HG02981 (cell line): ENCODE measurements at regions not wholly inside any gene's neighbourhood (a gene's known extent, or its start where the extent isn't known, plus 50 kb on each side); places are given as distances from the start of the nearest gene placed in this dataset.
"Not testable (repeated sequence)": the region's sequence is repeated elsewhere in the genome, so short reads cannot be mapped to it uniquely, and the experiment has no call there.

Experiments used
- ATAC-seq: cut with Tn5 transposase; IDR thresholded peaks from one replicate; pipeline ENCODE4 v1.9.1; 2021; ENCODE audit warnings: mild to moderate bottlenecking, moderate library complexity; ENCODE audit not compliant: unreplicated experiment

DNA sequence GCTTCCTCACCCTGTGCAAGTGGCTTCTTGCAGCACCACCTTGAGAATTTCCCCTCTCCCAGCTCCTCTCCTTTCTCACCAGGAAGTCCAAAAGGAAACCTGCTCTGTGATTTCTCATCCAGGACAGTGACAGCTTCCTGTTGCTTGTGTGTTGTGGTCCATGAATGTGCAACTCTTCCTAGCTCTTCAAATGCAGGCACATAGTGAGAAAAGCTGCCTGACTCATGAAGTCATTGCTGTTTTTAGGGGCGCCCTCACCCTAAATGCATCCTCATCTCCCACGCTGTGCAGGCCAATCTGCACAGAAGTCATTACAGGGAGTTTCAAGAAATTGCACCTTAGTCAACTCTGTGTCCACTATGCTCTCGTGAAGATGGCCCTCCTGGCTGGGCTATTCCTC lies 112.9 kb upstream of the IGLL5 start:
- not testable (repeated sequence) for ATAC-seq

GRCh38 chr22:22776121-22776520 lies 111.5 kb upstream of the IGLL5 start:
- no peak for ATAC-seq

DNA sequence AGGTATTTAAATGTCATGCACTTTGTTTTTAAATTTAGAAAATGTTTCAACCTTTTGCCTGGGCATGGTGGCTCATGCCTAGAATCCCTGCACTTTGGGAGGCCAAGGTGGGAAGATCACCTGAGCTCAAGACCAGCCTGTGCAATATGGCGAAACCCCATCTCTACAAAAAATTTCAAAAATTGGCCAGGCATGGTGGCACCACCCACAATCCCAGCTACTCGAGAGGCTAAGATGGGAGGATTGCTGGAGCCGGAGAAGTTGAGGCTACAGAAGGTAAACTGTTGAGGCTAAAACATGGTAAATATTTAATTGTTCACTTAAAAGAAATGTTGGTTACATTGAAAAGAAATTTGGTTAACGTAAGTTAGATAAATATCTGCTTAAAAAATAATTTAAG lies 108.4 kb upstream of the IGLL5 start:
- ATAC-seq: no peak

GRCh38 chr22:22783575-22783974 lies 104.0 kb upstream of the IGLL5 start:
- ATAC-seq: no peak

DNA sequence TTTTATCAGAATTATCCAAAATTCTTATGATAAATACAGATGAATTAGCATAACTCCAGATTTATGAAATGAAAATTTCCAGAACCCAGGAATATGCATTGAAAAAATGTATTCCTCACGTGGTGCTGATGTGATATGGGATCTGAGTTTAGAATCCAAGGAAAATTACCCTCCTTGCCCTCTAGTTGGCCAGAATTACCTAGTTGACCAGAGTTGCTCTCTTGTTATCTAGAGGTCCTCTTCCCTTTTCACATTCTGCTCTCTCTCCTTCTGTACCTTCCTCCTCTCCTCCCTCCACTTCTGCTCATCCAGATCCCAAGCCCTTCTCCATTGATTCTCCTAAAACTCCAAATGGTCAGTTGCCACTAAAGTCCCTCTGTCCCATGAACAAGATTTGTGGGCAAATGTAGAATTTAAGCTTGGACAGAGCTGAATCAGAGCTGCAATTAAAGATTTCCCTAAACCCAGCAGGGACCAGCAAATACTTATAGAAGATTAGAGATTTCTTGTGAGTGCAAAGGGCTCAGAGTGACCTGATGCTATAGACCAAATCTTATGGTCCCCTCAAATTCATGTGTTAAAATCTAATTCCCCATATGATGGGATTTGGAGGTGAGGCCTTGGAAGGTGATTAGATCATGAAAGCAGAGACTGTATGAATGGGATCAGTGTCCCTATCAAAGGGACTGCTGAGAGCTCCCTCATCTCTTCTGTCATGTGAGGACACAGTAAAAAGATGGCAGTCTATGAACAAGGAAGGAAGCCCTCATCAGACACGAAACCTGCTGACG lies 103.2 kb upstream of the IGLL5 start:
- no peak for ATAC-seq

DNA sequence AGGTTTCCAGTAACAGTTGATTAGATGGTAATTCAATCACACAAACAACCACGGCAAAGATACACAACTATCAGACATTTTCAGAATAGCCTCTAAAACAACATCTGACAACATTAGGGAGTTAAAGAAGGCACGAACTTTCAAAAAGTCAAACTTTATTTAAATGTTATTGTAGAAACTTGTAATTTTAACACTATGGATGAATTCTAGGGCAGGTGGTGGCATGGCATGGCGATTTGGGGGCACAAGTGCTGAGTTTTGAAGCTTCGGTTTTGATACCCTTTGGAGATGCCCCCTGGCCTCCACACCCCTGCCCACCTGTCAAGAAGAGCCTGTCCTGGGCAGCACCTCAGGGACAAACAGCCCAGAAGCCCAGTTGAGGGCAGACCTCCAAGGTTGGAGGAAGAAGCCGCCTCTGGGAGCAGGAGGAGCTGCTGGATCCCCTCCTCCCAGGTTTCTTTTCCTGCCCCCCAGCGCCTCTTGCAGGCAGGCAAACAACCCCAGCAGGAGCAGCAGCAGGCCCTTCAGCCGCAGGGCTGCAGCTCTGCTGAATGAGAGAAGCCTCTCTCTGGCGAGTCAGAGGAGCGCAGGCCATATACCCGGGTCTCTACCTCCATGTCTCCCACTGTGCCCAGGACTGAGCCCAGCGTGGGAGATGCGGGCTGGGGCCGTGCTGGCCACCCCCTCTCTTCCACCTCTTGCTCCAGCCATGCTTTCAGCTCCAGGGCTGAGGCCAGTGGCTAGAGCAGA lies 102.1 kb upstream of the IGLL5 start:
- no peak for ATAC-seq

DNA sequence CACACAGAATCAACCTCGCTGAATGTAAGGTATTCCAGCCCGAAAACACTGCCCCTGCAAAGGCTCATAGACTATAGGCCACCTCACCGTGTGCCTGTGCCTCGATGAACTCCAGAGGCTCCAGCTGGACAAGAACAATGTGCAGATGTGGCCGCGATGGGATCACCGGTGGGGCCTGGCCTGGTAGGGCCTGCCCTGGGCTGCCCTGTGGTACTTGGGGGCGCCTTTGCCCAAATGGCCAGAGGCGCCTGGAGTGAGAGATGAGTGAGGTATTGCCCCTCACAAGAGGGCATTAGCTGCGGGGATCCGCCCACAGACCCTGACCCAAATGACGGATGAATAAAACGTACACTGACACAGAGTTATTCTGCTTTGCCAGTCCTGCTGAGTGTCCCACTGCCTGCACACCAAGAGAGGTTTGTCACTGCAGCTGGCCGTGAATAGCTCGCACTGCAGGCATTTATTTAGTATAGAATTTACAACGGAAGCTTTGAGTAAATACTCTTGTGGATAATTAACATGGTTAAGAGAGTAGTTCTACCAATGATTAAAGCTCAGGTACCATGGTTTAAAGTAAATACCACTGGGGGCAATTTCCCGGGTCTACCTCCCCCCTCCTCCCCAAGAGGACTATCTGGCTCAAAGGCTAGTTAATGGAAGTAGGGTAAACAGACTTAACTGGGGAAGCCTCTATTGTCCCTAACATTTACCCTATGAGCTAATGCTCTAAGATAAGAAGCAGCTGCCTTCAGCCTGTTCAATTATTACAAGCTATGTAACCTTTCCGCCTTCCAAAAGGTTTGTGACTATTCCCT lies 101.1 kb upstream of the IGLL5 start:
- no peak for ATAC-seq

DNA sequence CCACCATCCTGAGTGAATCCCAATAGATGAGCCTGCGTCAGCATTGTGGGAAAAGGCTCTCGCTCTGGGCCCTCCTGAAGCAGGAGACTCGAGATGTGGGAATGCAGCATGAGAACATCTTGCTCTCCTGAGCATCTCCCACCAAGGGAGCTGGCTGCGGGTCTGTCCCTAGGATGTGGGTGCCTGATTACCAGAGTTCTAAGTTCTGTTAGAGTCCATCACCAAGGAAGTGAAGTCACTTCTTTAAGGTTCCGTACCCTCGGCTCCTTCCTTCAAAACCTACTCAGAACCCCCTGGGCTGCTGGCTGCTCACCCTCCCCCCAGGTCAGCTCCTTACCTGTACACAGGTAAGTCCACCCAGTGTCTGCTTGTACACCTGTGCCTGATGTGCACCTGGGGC lies 100.5 kb upstream of the IGLL5 start:
- ATAC-seq: no peak

DNA sequence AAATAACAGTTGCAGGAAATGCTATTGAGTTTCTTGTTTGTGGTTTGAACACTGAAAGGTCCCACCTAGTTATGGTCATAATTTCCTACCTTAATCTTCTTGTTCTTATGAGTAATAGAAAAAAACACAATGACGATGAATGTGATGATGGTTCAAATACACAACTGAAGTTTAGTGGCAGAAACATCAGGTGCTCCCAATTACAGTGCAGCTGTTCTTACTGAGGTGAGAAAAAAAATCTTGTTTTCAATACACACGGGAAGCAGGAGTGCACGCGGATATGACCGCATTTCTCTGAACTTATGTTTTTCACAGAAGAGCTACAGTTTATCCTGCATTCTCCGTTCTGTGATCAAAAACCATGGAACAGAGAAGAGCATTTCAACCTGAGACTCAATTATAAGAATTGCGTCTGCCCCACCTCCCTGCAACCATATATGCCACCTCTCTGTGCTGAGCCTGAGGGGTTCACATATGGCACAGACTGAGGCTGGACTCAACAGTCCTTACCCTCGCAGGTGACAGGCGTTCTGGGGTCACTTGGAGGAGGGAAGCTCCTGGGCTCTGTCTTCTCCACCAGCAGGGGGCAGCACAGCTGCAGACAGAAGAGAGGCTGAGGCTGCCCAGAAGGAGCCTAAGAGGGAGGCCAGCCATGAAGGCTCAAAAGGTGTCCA lies 99.7 kb upstream of the IGLL5 start:
- ATAC-seq: no peak

DNA sequence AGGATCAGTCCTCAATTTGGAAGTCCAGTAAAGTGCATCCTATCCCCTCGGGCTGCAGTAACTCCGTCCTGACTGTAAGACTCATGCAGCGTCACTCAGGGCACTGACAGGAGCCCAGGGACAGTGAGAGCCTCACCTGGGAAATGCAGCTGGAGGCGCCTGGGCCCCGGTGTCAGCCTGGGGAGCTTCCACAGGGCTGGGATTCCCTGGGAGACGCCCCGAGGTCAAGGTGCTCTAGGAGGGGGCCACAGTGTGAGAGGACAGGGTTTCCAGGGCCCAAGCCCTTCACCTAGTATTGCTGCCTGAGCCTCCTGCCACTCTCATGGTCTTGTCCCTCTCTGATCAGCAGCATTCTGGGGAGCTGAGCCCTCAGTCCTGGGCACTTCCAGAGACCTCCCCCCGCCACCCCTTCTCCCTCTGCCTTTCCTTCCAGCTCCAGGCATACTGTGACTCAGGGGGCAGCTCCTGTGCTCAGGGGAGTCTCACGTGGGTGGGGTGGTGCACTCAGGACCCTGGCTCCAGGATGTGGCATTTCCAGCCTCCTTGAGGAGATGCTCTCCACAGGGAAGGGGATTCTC lies 99.1 kb upstream of the IGLL5 start:
- ATAC-seq: no peak

- no peak for ATAC-seq
Observed at GRCh38 chr22:22789233-22789921, 98.2 kb upstream of the IGLL5 start.

- ATAC-seq: no peak
Observed at GRCh38 chr22:22789922-22790845, 97.4 kb upstream of the IGLL5 start.

GRCh38 chr22:22791438-22792181 lies 96.0 kb upstream of the IGLL5 start:
- no peak for ATAC-seq

DNA sequence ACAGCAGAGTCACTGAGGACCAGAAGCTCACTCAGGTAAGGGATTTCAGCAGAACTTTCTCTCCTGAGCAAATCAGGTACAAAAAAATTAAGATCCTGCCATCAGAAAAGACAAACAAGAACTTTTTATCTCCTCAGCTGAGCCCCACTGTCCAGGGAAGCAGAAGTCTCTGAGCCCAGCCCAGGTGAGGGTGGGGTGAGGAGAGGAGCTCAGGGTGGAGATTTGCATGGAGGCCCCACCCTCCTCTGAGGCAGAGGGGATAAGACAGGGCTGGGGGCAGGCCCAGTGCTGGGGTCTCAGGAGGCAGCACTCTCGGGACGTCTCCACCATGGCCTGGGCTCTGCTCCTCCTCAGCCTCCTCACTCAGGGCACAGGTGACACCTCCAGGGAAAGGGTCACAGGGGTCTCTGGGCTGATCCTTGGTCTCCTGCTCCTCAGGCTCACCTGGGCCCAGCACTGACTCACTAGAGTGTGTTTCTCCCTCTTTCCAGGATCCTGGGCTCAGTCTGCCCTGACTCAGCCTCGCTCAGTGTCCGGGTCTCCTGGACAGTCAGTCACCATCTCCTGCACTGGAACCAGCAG lies 95.3 kb upstream of the IGLL5 start:
- ATAC-seq: not testable (repeated sequence)

GRCh38 chr22:22795639-22796038 lies 92.0 kb upstream of the IGLL5 start:
- ATAC-seq: not testable (repeated sequence)

DNA sequence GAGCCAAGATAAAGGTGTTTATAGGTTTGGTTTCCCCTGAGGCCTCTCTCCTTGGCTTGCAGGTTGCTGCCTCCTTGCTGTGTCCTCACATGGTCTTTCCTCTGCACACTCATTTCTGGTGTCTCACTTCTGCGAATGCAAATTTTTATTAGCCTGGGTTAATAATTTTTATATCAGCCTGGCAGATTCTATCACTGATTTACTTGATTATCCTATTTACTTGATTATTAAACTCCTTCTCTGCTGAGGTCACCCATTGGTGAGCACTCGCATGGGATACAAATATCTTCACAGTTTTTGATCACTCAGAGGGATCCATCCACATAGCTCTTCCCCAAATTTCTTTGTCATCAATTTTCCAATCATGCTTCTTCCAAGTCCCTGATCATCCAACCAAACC lies 90.9 kb upstream of the IGLL5 start:
- no peak for ATAC-seq

DNA sequence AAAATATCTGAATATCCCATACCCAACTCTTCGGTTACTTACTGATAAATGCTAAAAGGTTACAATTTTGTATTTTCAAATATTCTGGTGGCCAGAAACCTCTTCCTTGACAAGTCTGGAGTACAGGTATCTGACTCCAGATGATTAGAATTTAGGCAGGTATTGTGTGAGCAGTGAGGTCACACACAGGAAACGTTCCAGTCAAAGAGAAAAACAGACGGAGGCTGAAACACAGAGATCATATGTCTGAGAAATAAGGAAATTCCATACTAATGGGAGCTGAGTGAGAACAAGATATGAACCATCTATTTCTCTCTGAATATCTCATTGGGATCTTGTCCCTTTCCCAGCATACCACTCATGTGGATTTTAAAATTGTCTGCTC lies 89.4 kb upstream of the IGLL5 start:
- no peak for ATAC-seq

GRCh38 chr22:22798716-22799115 lies 88.9 kb upstream of the IGLL5 start:
- no peak for ATAC-seq
